ENCODE measurements at regions not wholly inside any gene's neighbourhood (a gene's known extent, or its start where the extent isn't known, plus 50 kb on each side); places are given as distances from the start of the nearest gene placed in this dataset.
"Not testable (repeated sequence)": the region's sequence is repeated elsewhere in the genome, so short reads cannot be mapped to it uniquely, and the experiment has no call there.

GRCh38 chr6:112401083-112401482 lies 54.0 kb downstream of the RFPL4B start:
- no peak for DNase-seq (ENCODE audit: low spot score)
- Histone ChIP-seq H3K27ac (no peak overlapping the region), H3K4me3 (no peak overlapping the region)
- no peak for TF ChIP-seq CTCF (IDR thresholded peaks at IDR 0.05)

- Histone ChIP-seq H3K4me3 (no peak overlapping the region), H3K27ac (no peak overlapping the region)
- DNase-seq (ENCODE audit: low spot score) = no peak
- no peak for TF ChIP-seq CTCF (IDR thresholded peaks at IDR 0.05)
These were observed 60.0 kb downstream of the RFPL4B start for GRCh38 chr6:112407101-112407590.

DNA sequence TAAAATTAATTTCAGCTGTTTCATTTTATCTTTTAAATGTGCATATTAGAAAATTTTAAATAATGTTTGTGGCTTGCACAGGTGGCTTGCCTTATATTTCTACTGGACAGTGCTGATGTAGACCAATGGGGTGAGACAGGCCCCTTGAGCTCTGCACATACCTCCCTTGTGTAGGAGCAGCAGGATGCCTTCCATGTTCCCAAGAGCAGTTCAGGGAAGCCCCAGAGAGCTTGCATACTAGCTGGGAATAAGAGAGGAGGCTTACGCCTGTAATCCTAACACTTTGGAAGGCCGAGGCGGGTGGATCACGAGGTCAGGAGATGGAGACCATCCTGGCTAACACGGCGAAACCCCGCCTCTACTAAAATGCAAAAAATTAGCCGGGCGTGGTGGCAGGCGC lies 61.4 kb downstream of the RFPL4B start:
- TF ChIP-seq CTCF (IDR thresholded peaks at IDR 0.05) = no peak
- no peak for DNase-seq (ENCODE audit: low spot score)
- Histone ChIP-seq H3K27ac (no peak overlapping the region), H3K4me3 (no peak overlapping the region)

GRCh38 chr6:112409311-112409710 lies 62.2 kb downstream of the RFPL4B start:
- no peak overlapping the region for H3K4me3 ChIP-seq
- no peak for TF ChIP-seq CTCF (IDR thresholded peaks at IDR 0.05)
- H3K27ac ChIP-seq = no peak overlapping the region
- no peak for DNase-seq (ENCODE audit: low spot score)

DNA sequence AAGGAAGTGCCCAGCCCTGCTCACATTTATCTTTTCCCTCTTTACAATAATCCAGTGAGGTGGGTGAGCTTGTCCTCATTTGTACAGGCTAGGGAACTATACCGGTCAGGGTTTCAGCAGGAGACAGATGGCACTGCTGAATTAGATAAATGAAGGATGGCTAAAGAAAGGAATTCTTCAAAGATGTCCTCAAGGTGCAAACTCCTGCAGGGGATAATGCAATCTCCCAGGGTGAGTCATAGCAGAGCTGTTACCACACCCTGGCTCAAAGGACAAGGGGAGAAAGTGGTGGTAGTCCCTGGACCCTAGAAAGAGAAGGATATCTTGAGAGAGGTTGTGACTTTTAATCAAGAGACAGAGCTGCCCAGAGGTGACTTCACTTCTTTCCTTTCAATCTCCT lies 66.7 kb downstream of the RFPL4B start:
- DNase-seq (ENCODE audit: low spot score) = no peak
- Histone ChIP-seq H3K4me3 (no peak overlapping the region), H3K27ac (no peak overlapping the region)
- TF ChIP-seq CTCF (IDR thresholded peaks at IDR 0.05) = no peak

DNA sequence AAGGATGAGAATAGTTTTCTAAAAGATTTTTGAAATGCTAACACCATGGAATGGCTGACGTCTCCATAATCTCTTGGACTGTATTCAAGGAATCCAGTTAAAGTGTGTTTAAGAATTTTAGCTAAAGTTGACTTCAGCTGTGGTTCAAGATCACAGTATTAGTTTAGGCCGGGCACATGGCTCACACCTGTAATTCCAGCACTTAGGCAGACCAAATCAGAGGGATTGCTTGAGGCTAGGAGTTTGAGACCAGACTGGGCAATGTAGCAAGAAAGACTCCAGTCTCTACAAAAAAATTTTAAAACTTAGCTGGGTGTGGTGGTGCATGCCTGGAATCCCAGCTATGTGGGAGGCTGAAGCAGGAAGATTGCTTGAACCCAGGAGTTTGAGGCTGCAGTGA lies 68.2 kb downstream of the RFPL4B start:
- no peak for TF ChIP-seq CTCF (IDR thresholded peaks at IDR 0.05)
- H3K4me3 ChIP-seq = no peak overlapping the region
- H3K27ac ChIP-seq = no peak overlapping the region
- no peak for DNase-seq (ENCODE audit: low spot score)

GRCh38 chr6:112416866-112417265 lies 69.7 kb downstream of the RFPL4B start:
- Histone ChIP-seq H3K4me3 (no peak overlapping the region), H3K27ac (no peak overlapping the region)
- TF ChIP-seq CTCF (IDR thresholded peaks at IDR 0.05) = no peak
- DNase-seq (ENCODE audit: low spot score) = no peak

DNA sequence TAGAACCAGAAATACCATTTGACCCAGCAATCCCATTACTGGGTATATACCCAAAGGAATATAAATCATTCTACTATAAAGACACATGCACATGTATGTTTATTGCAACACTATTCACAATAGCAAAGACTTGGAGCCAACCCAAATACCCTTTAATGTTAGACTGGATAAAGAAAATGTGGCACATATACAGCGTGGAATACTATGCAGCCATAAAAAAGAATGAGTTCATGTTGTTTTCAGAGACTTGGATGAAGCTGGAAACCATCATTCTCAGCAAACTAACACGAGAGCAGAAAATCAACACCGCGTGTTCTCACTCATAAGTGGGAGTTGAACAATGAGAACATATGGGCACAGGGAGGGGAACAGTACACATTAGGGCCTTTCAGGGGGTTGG lies 79.9 kb downstream of the RFPL4B start:
- not testable (repeated sequence) for DNase-seq (ENCODE audit: low spot score); H3K4me3 ChIP-seq; H3K27ac ChIP-seq
